ENCODE measurements at regions not wholly inside any gene's neighbourhood (a gene's known extent, or its start where the extent isn't known, plus 50 kb on each side); places are given as distances from the start of the nearest gene placed in this dataset.

- Histone ChIP-seq H3K36me3 (ENCODE audit: low read length) (no peaks in the 10 kb centered on the region), H3F3A (ENCODE audit: insufficient read depth) (no peaks in the 10 kb centered on the region), H3K4me2 (ENCODE audit: low read depth, low read length, poor library complexity, severe bottlenecking) (no peak overlapping the region), H3K9ac (ENCODE audit: low read length) (no peak overlapping the region), H3K4me3 (ENCODE audit: insufficient read depth, low read length, poor library complexity, severe bottlenecking) (no peak overlapping the region), H3K9me2 (replicated peaks; ENCODE audit: insufficient read depth, low read length) (no peaks in the 10 kb centered on the region), H2AFZ (ENCODE audit: low read depth, low read length, severe bottlenecking) (no peak overlapping the region), H3K27me3 (ENCODE audit: low read length) (no peaks in the 10 kb centered on the region), H3K79me2 (ENCODE audit: insufficient read depth, low read length) (no peaks in the 10 kb centered on the region), H3K9me3 (ENCODE audit: insufficient read depth, low read length) (no peaks in the 10 kb centered on the region), H3K27ac (ENCODE audit: low read depth, low read length) (no peak overlapping the region), H4K20me1 (ENCODE audit: low read depth, low read length) (no peaks in the 10 kb centered on the region)
- no peak for TF ChIP-seq EZH2phosphoT487 (conservative IDR thresholded peaks at IDR 0.05; ENCODE audit: low read length)
- TF ChIP-seq, protein P1, sequence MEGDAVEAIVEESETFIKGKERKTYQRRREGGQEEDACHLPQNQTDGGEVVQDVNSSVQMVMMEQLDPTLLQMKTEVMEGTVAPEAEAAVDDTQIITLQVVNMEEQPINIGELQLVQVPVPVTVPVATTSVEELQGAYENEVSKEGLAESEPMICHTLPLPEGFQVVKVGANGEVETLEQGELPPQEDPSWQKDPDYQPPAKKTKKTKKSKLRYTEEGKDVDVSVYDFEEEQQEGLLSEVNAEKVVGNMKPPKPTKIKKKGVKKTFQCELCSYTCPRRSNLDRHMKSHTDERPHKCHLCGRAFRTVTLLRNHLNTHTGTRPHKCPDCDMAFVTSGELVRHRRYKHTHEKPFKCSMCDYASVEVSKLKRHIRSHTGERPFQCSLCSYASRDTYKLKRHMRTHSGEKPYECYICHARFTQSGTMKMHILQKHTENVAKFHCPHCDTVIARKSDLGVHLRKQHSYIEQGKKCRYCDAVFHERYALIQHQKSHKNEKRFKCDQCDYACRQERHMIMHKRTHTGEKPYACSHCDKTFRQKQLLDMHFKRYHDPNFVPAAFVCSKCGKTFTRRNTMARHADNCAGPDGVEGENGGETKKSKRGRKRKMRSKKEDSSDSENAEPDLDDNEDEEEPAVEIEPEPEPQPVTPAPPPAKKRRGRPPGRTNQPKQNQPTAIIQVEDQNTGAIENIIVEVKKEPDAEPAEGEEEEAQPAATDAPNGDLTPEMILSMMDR (IDR thresholded peaks at IDR 0.05; ENCODE audit: insufficient read depth, low read length, poor library complexity, severe bottlenecking), result no peak
Measured at GRCh38 chr7:51679358-51679757, 362.7 kb upstream of the COBL start.

DNA sequence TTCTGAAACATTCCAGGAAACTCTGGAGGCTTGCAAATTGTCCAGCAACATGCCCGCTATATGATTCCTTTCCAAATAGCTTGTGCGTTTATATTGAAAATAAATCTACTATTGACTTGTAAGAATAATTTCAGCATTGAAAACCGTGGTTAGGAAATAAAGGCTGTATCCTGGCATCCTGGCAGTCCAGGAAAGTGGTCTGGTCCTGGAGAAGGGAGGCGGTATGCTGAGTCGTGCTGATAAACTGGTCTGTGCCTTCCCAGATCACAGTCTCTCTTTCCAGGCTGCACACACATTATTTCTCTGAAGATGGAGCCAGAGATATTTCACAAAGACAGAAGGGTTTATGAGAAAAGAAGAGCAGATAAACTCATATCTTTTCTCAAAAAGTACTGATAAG, 350.1 kb upstream of the COBL start:
- H3K4me2 ChIP-seq (ENCODE audit: low read depth, low read length, poor library complexity, severe bottlenecking), result no peak overlapping the region
- TF ChIP-seq, protein P1 (IDR thresholded peaks at IDR 0.05; ENCODE audit: insufficient read depth, low read length, poor library complexity, severe bottlenecking), result no peak
- no peak for TF ChIP-seq EZH2phosphoT487 (conservative IDR thresholded peaks at IDR 0.05; ENCODE audit: low read length)
- H3K27ac ChIP-seq (ENCODE audit: low read depth, low read length), result no peak overlapping the region
- no peaks in the 10 kb centered on the region for H3K79me2 ChIP-seq (ENCODE audit: insufficient read depth, low read length)
- H4K20me1 ChIP-seq (ENCODE audit: low read depth, low read length), result no peaks in the 10 kb centered on the region
- no peaks in the 10 kb centered on the region for H3K36me3 ChIP-seq (ENCODE audit: low read length)
- no peaks in the 10 kb centered on the region for H3K27me3 ChIP-seq (ENCODE audit: low read length)
- H3K9me2 ChIP-seq (replicated peaks; ENCODE audit: insufficient read depth, low read length), result no peaks in the 10 kb centered on the region
- no peak overlapping the region for H2AFZ ChIP-seq (ENCODE audit: low read depth, low read length, severe bottlenecking)
- H3F3A ChIP-seq (ENCODE audit: insufficient read depth), result no peaks in the 10 kb centered on the region
- no peak overlapping the region for H3K9ac ChIP-seq (ENCODE audit: low read length)
- H3K4me3 ChIP-seq (ENCODE audit: insufficient read depth, low read length, poor library complexity, severe bottlenecking), result no peak overlapping the region
- H3K9me3 ChIP-seq (ENCODE audit: insufficient read depth, low read length), result no peaks in the 10 kb centered on the region

DNA sequence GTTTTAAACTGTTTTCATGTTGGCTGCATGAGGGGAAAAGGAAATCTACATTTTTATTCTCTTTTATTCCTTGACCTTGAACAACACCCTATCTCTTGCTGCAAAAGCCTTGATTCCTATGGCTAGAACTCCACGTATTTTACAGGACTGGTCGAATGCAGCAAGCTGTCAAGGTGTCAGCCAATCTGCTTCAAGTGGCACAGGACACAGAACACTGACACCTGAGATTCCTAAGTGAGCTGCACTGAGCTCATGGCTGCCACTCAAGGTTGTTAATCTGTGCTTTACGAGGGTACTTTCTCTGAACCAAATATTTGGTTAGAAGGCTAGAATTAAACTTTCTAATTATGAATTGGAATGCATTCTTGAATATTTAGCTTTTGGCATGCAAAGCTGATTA, 349.7 kb upstream of the COBL start:
- no peak overlapping the region for H3K4me3 ChIP-seq (ENCODE audit: insufficient read depth, low read length, poor library complexity, severe bottlenecking)
- H3K4me2 ChIP-seq (ENCODE audit: low read depth, low read length, poor library complexity, severe bottlenecking), result no peak overlapping the region
- H3K9ac ChIP-seq (ENCODE audit: low read length), result no peak overlapping the region
- no peaks in the 10 kb centered on the region for H3K9me2 ChIP-seq (replicated peaks; ENCODE audit: insufficient read depth, low read length)
- H3F3A ChIP-seq (ENCODE audit: insufficient read depth), result no peaks in the 10 kb centered on the region
- no peak overlapping the region for H2AFZ ChIP-seq (ENCODE audit: low read depth, low read length, severe bottlenecking)
- H3K79me2 ChIP-seq (ENCODE audit: insufficient read depth, low read length), result no peaks in the 10 kb centered on the region
- TF ChIP-seq EZH2phosphoT487 (conservative IDR thresholded peaks at IDR 0.05; ENCODE audit: low read length), result no peak
- TF ChIP-seq, protein P1 (IDR thresholded peaks at IDR 0.05; ENCODE audit: insufficient read depth, low read length, poor library complexity, severe bottlenecking), result no peak
- no peaks in the 10 kb centered on the region for H3K27me3 ChIP-seq (ENCODE audit: low read length)
- no peaks in the 10 kb centered on the region for H3K36me3 ChIP-seq (ENCODE audit: low read length)
- H3K9me3 ChIP-seq (ENCODE audit: insufficient read depth, low read length), result no peaks in the 10 kb centered on the region
- H4K20me1 ChIP-seq (ENCODE audit: low read depth, low read length), result no peaks in the 10 kb centered on the region
- no peak overlapping the region for H3K27ac ChIP-seq (ENCODE audit: low read depth, low read length)
